Loucy (cell line): ENCODE measurements at regions not wholly inside any gene's neighbourhood (a gene's known extent, or its start where the extent isn't known, plus 50 kb on each side); places are given as distances from the start of the nearest gene placed in this dataset.

Experiments
- CTCF ChIP-seq: fragments of 200-600 bp; sonication (generic); conservative IDR thresholded peaks from 2 replicates; pipeline ENCODE4 v1.5.1; 2014; ENCODE audit warnings: mild to moderate bottlenecking, antibody characterized with exemption, low read length
- EZH2phosphoT487 ChIP-seq: fragments of 200-600 bp; IDR thresholded peaks from 2 replicates; pipeline ENCODE4 v1.6.1; 2018; ENCODE audit warnings: antibody characterized with exemption, mild to moderate bottlenecking, moderate library complexity, borderline replicate concordance

GRCh38 chr4:4662230-4662629 is 120.4 kb upstream of the STX18 start:
- TF ChIP-seq CTCF (no peak), EZH2phosphoT487 (no peak)
